ENCODE measurements at regions not wholly inside any gene's neighbourhood (a gene's known extent, or its start where the extent isn't known, plus 50 kb on each side); places are given as distances from the start of the nearest gene placed in this dataset.

GRCh38 chr9:82128011-82128696 lies 139.6 kb downstream of the SPATA31D1 start:
- TF ChIP-seq CTCF (conservative IDR thresholded peaks at IDR 0.05; ENCODE audit: low read depth, low read length): no peak
- no peak for TF ChIP-seq EZH2 (IDR thresholded peaks at IDR 0.05; ENCODE audit: borderline replicate concordance, low read depth, low read length, poor library complexity, severe bottlenecking)

Measured in A673 (cell line).